Right kidney (tissue), 1 donor: ENCODE measurements at regions not wholly inside any gene's neighbourhood (a gene's known extent, or its start where the extent isn't known, plus 50 kb on each side); places are given as distances from the start of the nearest gene placed in this dataset.
"Not testable (repeated sequence)": the region's sequence is repeated elsewhere in the genome, so short reads cannot be mapped to it uniquely, and the experiment has no call there.

Experiments used
- DNase-seq: peaks from one replicate; pipeline ENCODE4 v3.0.0-alpha.2; 2016

GRCh38 chr10:53430974-53431373 is 658.4 kb upstream of the MBL2 start:
- no peak for DNase-seq

DNA sequence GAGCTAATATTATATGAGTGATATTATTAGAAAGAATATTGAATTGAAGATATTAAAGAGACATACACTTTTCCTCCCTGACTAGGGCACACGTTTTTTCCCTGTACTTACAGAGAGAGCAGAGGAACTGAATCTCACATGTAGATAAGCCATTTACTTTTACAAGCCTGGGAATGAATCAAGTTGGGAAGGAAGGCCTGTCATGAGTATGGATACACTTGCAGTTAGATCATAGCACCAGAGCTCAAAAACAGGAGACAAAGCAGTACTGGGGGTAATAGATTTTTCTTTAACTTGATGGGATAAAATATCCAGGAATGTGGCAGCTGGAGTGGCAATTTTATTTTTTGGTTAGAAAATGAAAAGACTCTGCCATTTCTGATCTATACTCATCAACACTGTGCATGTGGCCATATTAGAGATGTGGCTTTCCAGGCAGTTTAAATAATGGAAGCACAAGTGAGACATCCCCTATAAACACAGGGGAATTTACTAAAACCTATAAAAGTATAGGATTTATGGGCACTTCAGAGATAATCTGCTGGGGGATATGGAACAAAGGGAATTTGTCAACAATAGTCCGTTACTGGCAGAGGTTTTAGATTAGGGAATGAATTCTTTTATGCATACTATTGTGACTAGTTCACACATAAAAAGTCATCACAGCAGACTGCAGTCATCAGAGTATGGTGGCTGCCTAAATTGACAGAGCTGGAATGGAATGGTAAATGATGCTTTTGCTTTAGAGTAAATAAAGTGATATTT is 657.7 kb upstream of the MBL2 start:
- DNase-seq = no peak

GRCh38 chr10:53422223-53422888 is 649.8 kb upstream of the MBL2 start:
- no peak for DNase-seq

GRCh38 chr10:53412651-53413050 is 640.1 kb upstream of the MBL2 start:
- no peak for DNase-seq

DNA sequence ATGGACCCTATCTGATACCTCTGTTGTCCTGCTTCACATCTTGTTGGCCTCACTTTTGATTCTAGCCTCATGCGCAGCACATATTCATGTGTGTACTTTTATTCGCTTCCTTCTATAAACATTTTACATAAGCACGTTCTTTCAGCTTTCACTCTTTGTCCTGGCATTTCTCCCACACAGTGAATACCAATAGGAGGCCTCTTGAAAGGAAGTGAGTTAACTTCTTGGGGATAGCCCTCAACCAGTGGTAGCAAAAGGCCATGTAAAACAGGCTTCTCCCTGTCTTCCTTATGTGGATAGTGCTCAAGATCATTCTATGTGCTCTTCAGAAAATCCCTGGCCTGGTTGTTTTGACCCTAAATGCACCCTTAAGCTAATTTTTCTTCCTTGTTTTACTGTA is 633.9 kb upstream of the MBL2 start:
- no peak for DNase-seq

DNA sequence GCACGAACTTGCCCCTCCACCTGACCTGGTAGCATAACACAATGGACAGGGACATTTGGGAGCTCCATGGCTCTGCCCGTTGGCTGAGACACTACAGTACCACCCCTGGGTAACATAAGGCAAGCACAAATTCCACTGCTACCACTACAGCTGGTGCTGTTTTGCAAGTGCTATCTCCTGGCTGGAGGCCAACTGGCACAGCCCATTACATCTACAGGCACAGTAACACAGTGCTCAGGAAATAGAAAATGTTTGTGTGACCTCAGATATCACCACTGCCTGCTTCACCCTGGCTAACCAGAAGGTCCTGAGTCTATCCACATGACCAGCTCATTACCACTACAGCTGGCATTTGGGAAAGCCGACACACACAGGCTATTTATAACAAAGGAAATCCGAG is 631.1 kb upstream of the MBL2 start:
- no peak for DNase-seq

DNA sequence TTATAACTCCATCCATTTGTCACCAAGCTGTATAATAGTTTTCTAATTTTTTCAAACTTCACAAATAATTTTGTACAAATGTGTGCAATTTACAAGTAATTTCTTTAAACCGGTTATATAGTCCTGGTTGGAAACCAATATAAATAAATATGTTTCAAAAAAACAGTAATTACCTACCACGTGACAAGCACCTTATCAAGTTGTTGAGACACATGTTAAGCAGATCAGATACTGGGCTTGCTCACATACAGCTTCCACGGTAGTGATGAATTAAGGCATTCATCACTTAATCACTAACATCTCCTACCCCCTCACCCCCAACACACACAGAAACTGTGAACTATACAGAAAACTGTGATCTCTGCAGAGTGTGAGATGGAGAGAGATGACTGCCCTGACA is 630.0 kb upstream of the MBL2 start:
- DNase-seq = no peak

DNA sequence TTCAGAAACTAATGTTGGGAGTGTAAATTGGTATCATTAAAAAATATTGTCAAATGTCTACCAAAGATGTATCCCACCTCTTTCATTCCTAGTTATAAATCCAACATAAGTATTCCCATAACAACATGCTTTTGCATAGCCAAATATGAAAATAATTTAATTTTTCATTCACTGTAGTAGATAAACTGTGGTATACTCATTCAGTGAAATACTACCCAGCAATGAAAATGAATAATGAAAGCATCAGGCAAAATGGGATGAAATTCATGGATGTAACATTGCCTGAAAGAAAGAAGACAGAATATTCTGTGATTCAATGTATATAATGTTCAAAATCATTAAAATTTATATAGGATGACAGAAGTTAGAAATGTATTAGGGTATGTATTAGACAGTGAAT is 629.0 kb upstream of the MBL2 start:
- no peak for DNase-seq

- DNase-seq = no peak
These were observed 624.3 kb upstream of the MBL2 start for GRCh38 chr10:53396876-53397275.

DNA sequence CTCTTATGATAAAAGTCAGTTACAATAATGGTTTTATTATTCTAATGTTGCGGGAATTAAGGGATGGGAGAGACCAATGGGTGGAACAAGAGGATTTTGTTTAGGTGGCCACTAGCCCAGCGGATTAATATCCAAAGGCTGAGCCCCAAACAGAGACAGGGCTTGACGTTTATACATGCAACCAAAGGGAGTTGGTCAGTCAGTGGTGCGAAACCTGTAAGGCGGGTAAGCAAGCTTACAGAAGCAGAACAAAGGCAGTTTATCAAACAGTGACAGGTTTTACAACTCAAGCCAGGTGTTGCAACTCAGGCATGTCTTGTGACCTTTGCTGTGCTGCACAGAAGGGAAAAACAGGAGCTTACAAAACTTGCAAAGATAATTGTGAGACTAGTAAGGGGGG is 622.9 kb upstream of the MBL2 start:
- no peak for DNase-seq

DNA sequence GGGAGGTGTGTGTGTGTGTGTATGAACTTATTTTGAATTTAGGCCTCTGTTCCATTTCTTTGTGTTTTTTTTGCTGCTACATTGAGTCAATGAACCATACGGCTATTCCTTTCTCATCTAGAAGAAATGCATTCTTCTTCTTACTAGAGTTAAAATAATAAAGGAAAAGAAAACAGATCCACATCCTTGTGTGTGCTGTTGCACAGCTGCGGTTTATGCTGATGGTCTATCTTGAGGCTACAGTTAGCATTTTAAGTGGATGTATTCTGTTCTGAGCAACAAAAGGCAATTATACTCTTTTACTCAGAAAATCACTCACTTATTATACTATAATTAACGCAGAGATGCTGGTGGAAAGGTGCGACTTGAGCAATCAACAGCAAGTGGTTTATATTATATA is 615.0 kb upstream of the MBL2 start:
- DNase-seq = no peak

GRCh38 chr10:53382543-53382942 is 610.0 kb upstream of the MBL2 start:
- no peak for DNase-seq

GRCh38 chr10:53379956-53380355 is 607.4 kb upstream of the MBL2 start:
- DNase-seq = no peak

- DNase-seq = no peak
These were observed 597.8 kb upstream of the MBL2 start for GRCh38 chr10:53370347-53370746.

GRCh38 chr10:53361936-53362335 is 589.4 kb upstream of the MBL2 start:
- DNase-seq = no peak

DNA sequence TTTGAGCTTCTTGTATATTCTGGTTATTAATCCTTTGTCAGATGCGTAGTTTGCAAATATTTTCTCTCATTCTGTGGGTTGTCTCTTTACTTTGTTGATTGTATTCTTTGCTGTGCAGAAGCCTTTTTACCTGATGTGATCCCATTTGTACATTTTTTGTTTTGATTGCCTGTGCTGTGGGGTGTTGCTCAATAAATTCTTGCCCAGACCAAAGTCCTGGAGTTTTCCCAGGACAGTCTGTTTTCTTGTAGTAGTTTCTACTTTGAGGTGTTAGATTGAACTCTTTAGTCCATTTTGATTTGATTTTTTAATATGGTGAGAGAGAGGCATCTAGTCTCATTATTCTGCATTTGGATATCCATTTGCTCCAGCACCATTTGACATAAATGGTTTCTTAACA is 588.7 kb upstream of the MBL2 start:
- DNase-seq = no peak

DNA sequence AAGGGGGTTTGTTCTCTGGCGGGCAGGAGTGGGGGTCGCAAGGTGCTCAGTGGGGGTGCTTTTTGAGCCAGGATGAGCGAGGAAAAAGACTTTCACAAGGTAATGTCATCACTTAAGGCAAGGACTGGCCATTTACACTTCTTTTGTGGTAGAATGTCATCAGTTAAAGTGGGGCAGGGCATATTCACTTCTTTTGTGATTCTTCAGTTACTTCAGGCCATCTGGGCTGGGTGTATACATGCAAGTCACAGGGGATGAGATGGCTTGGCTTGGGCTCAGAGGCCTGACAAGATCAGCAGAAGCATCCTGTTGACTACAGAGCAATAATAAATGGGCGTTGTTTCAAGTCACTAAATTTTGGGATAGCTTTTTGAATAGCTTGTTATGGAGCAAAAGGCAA is 586.4 kb upstream of the MBL2 start:
- DNase-seq = not testable (repeated sequence)

DNA sequence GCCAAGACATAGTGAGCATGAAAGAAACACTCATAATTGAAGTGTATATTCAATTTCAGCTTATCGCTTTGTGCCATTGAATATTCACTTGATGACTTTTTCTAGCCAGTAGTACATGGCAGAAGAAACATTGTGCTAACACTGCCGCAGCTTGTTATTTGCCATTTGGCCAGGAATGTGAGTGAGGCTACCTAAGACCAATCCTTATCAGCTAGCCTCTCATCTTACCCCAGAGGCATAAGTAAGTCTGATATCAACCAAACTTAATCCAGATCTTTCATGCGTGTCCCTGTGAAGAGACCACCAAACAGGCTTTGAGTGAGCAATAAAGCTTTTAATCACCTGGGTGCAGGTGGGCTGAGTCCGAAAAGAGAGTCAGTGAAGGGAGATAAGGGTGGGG is 586.0 kb upstream of the MBL2 start:
- DNase-seq = no peak

DNA sequence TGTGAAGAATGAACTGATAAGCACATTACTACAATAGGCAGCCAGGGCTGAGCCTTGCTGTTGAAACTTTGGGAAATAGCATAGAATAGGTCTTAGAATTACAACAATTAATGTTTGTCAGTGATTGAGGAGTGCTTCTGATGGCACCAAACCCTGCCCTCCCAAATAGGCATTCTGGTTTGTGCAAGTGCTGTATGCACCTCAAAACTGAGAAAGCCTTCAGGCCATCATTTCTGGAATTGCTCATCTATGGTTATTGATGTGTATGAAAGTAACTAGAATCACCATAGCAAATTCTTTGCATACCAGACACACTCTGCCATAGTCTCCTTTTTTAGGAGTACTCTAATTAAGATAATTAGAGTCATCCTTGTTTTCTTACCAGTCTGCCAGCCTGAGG is 585.0 kb upstream of the MBL2 start:
- no peak for DNase-seq

- DNase-seq = no peak
These were observed 584.2 kb upstream of the MBL2 start for GRCh38 chr10:53356616-53357349.

DNA sequence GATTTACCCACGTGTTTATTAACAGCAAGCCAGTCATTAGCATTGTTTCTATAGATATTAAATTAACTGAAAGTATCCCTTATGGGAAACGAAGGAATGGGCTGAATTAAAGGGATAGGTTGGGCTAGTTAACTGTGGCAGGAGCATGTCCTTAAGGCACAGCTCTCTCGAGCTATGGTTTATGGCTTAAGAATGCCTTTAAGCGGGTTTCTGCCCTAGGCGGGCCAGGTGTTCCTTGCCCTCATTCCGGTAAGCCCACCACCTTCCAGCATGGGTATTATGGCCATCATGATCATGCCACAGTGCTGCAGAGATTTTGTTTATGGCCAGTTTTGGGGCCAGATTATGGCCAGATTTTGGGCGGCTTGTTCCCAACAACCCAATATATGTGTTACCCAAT is 569.9 kb upstream of the MBL2 start:
- DNase-seq = not testable (repeated sequence)

- DNase-seq = not testable (repeated sequence)
These were observed 565.6 kb upstream of the MBL2 start for GRCh38 chr10:53338199-53338598.

GRCh38 chr10:53335803-53336422 is 563.3 kb upstream of the MBL2 start:
- DNase-seq = not testable (repeated sequence)
